WI38 (cell line): ENCODE measurements at regions not wholly inside any gene's neighbourhood (a gene's known extent, or its start where the extent isn't known, plus 50 kb on each side); places are given as distances from the start of the nearest gene placed in this dataset.

Source experiments
- H3K4me3 ChIP-seq: 2 replicates; pipeline ENCODE4 v1.5.1; 2011; ENCODE audit warnings: low read depth, mild to moderate bottlenecking, control low read depth, low read length
- TF ChIP-seq, protein P1 (sequence below): IDR thresholded peaks from 2 replicates; pipeline ENCODE4 v1.5.1; 2012; ENCODE audit warnings: low read depth, mild to moderate bottlenecking, control low read depth, low read length

DNA sequence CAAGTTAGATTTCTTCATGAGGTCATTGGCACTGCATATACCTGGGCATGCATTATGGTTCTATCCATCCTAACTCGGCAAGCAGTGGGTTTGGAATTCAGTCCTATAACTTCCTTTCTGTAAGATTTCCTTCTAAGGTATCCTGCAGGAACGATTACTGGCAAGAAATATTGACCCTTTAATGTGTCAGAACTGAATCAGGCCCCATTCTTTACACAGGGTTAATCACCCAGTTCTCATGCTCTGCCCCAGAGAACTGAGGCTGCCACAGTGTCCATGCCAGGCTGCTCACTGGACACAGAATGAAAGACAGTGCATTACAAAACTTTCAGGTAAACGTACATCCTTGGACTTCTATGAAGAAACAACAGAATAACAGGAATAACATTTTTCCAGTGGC is 108.9 kb downstream of the RPL22L1 start:
- no peak overlapping the region for H3K4me3 ChIP-seq
- TF ChIP-seq, protein P1, sequence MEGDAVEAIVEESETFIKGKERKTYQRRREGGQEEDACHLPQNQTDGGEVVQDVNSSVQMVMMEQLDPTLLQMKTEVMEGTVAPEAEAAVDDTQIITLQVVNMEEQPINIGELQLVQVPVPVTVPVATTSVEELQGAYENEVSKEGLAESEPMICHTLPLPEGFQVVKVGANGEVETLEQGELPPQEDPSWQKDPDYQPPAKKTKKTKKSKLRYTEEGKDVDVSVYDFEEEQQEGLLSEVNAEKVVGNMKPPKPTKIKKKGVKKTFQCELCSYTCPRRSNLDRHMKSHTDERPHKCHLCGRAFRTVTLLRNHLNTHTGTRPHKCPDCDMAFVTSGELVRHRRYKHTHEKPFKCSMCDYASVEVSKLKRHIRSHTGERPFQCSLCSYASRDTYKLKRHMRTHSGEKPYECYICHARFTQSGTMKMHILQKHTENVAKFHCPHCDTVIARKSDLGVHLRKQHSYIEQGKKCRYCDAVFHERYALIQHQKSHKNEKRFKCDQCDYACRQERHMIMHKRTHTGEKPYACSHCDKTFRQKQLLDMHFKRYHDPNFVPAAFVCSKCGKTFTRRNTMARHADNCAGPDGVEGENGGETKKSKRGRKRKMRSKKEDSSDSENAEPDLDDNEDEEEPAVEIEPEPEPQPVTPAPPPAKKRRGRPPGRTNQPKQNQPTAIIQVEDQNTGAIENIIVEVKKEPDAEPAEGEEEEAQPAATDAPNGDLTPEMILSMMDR: no peak

DNA sequence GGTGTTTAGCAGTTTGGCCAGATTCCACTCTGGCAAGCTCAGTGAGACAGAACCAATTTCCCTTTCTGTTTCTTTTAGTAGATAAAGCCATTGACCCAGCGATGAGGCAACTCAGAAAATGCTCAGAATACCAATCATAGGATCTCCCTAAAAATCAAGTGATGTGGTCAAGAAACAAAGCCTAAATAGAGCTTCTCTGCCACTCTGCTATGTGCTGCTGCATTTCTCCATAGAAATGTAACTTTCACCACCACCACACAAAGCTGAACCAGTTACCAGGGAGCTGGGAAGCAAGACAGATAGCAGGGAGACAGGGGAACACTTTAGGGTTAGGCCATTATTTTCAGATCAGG is 109.8 kb downstream of the RPL22L1 start:
- TF ChIP-seq, protein P1: no peak
- H3K4me3 ChIP-seq: no peak overlapping the region

- no peak overlapping the region for H3K4me3 ChIP-seq
- TF ChIP-seq, protein P1: no peak
Observed at GRCh38 chr3:170759511-170760173, 110.4 kb downstream of the RPL22L1 start.

DNA sequence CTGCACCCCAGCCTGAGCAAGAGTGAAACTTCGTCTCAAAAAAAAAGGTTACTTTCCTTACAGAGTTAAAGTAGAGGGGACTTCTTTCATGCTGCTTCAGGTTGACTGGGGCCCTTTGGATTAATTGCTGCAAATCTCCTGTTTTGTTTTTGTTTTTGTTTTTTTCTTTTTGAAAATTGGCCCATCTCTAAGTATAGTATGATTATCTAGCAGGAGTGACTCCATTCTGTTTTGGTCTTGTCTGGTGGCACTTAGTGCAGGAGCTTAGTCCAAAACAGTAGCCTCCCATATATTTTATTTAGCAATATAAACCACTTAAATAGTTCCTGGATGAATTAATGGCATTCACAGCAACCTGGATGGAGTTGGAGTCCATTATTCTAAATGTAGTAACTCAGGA is 113.0 kb downstream of the RPL22L1 start:
- TF ChIP-seq, protein P1: no peak
- no peak overlapping the region for H3K4me3 ChIP-seq

DNA sequence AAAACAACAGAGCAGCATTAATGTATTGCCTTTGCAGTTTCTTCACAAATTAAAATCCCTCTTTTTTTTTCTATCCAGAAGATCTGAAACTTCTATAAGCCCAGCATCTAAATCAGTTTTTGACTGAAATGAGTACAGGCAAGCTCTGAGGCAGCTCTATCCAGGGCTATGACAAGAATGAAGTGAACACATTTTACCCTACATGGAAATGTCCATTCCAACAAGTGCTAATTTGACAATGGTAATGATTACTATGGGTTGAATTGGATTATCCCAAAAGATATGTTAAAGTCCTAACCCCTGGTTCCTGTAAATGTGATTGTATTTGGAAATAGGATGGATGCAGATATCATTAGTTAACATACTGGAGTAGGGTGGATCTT is 115.7 kb downstream of the RPL22L1 start:
- TF ChIP-seq, protein P1: no peak
- H3K4me3 ChIP-seq: no peak overlapping the region

- TF ChIP-seq, protein P1: no peak
- H3K4me3 ChIP-seq: no peak overlapping the region
Observed at GRCh38 chr3:170753421-170754310, 116.3 kb downstream of the RPL22L1 start.

- TF ChIP-seq, protein P1: no peak
- H3K4me3 ChIP-seq: no peak overlapping the region
Observed at GRCh38 chr3:170752571-170753155, 117.3 kb downstream of the RPL22L1 start.
